Stimulated activated CD8-positive, alpha-beta memory T cell treated with anti-CD3 and anti-CD28 coated beads, Interleukin-7, amount 100 ng/mL, for 4 hours (primary cell): ENCODE measurements at regions not wholly inside any gene's neighbourhood (a gene's known extent, or its start where the extent isn't known, plus 50 kb on each side); places are given as distances from the start of the nearest gene placed in this dataset.
"Not testable (repeated sequence)": the region's sequence is repeated elsewhere in the genome, so short reads cannot be mapped to it uniquely, and the experiment has no call there.

Source experiments
- DNase-seq, 2 donors: peaks; one replicate each; pipeline ENCODE4 v3.0.0-alpha.2; 2020; ENCODE audit warnings: low read depth in 2 of 2

- no peak for DNase-seq
These were observed 438.8 kb downstream of the EFNB2 start for GRCh38 chr13:106096661-106097092.

DNA sequence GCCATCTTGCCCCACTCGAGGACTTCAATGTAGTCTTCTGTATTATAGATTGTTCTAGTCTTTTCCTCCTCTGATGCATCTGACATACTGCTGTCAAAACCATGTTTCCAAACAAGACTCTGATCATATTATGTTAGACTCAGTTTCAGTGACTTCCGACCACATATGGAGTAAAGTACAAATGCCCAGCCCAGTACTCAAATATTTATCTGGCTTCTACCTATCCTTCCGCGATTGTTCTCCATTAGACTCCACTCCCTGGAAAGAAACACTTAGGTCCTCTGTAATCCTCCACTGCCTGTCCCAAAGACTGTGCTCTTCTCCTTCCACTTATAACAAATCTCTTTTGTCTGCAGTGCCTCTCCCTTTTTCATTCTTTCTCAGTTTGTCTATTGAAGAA, 439.5 kb downstream of the EFNB2 start:
- no peak for DNase-seq

- no peak for DNase-seq
These were observed 440.1 kb downstream of the EFNB2 start for GRCh38 chr13:106095406-106095805.

DNA sequence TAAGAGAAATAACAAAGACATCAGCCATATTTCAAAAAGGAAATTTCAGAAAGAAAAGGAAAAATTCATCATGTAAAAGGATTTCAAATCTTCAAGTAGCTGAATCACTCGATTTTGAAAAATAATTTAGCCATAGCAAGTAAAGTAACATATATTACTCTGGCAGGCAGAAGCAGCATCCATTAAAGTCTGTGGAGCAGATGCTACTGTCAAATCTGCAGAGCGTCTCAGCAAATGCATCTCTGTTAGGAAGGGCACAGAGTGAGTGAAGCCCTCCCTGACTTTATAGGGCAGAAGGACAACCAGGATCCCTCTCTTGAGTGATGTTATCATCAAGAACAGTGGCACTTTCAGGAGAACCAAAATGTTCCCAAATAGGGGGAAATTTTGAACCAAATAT, 445.5 kb downstream of the EFNB2 start:
- no peak for DNase-seq

DNA sequence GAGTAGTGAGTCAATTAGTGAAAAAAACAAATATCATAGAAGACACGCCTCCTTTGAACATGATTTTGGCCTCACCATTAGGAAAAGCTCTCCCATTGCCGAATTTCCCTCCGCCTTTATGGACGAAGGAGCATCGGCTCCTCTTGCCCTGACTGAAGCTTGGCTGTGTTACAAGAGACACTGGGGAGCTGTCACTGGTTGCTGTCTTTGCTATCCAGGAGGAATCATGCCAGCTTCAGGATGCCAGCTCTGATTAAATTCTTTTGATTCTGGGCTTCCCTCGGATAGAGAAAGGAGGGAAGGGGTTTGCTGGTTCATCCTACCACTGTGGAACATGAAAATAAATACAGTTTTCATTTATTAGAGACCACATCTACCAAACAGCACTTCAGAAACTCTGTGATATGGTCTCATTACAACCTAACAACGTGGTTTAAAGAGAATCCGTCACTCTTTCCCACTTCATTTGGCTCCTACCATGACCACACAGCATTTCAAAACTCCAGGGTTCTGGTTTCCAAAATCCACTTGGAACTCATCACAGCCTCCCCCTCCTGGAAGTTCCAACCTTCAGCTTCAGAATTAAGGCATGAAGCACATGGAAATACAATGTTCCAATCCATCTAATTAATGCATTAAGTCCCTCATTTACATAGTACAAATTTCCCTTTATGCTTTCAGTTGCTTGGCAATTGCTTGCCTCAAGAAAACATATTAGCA, 446.0 kb downstream of the EFNB2 start:
- DNase-seq: no peak

DNA sequence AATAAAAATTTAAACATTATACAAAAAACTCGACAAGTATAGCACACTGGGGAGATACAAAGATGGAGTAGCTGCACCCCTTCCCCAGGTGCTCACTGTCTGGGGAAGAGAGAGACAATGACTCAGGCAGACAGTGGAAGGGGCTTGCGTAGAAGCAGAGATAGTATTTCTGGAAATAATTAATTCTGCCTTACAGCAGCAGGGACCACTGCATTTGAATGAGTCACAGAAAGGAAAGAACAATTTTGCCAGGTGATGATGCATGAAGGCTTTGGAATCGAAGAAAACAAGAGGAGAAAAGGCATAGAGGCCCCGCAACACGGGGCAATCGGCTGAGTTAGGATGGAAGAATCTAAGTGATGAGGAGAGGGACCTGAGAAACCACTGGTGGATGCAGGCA, 447.4 kb downstream of the EFNB2 start:
- DNase-seq: no peak

DNA sequence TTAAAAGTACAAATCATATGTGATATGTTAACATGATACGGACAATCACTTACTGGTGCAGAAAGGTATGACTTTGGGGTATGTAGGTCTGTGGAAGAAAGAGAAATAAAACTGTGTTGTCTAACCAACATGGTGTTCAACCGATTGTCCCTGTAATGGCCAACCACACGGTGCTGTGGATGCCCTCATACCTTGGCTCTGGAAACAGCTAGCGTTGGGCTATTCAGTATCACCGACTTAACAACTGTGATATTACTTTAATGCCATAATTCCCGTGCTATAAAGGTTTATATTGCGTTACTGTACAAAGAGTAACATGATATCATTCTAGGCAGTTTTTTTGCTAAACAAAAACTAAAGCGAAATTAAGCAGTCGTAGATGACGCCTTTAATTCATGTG, 448.3 kb downstream of the EFNB2 start:
- DNase-seq: no peak

- DNase-seq: no peak
These were observed 451.7 kb downstream of the EFNB2 start for GRCh38 chr13:106083620-106084350.

DNA sequence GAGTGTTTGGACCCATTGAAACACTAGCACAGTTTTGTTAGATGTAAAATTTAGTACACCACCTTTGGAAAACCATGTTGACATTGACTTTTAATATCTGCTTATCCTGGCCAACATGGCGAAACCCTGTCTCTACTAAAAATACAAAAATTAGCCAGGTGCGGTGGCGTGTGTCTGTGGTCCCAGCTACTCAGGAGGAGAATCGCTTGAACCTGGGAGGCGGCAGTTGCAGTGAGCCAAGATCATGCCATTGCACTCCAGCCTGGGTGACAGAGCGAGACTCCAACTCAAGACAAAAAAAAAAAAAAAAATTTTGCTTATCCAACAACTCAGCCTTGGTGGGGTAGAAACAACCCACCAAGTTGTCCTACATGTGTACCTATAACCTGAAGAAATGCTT, 454.2 kb downstream of the EFNB2 start:
- DNase-seq: not testable (repeated sequence)

GRCh38 chr13:106078191-106078590, 457.3 kb downstream of the EFNB2 start:
- DNase-seq: no peak

DNA sequence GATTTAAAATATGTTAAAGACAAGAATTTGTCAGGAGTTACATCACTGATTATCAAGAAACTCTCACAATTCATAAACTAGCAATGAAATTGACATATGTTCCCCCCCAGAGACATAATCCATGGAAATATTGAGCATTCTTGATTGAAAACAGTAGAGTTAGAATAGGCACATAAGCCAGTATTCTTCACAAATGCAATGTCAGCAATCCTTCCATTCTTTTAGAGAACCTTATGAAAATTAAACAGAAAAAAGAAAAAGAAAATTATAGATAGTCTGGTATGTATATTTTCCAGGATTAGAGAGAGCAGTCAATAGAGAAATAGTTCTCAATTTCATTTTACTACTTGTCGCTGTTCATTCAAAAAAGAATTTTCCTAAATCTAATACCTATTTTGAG, 458.4 kb downstream of the EFNB2 start:
- no peak for DNase-seq

DNA sequence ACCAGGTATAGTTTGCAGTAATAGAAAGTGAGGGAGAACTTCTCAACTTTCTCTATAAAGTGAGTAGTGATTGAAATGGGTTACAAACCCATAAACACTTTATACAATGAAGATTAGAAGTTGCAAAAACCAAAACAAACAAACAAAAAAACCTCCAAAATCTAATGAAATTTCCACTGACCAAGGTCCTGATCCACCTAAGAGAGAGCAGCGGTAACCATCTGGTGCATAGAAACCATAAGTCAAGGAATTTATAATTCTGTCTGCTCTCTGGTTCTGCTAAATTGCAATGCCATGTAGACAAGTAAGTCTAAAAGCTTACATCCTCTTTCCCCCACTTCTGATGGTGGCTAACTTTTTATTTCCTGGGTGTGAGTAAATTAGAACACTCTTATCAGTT, 463.4 kb downstream of the EFNB2 start:
- DNase-seq: no peak

- no peak for DNase-seq
These were observed 471.7 kb downstream of the EFNB2 start for GRCh38 chr13:106063591-106064313.

- DNase-seq: no peak
These were observed 473.7 kb downstream of the EFNB2 start for GRCh38 chr13:106061781-106062180.

DNA sequence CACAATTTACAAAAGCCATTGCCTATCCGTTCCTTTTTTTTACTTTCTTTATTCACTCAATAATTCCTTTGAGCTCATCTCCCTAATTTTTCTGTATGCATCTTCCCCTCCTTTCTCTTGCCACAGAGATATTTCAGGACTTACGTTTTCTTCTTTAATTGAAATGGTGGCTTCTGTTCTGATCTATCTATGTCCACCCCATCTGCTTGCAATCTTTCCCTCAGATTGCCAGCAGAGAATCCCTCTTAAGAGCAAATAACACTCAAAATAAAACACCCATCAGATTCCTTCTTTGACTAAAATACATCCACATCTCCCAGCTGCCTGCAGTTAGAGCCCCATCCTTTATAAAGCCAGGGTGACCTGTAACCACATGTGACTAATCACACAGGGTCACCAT, 478.6 kb downstream of the EFNB2 start:
- DNase-seq: no peak

DNA sequence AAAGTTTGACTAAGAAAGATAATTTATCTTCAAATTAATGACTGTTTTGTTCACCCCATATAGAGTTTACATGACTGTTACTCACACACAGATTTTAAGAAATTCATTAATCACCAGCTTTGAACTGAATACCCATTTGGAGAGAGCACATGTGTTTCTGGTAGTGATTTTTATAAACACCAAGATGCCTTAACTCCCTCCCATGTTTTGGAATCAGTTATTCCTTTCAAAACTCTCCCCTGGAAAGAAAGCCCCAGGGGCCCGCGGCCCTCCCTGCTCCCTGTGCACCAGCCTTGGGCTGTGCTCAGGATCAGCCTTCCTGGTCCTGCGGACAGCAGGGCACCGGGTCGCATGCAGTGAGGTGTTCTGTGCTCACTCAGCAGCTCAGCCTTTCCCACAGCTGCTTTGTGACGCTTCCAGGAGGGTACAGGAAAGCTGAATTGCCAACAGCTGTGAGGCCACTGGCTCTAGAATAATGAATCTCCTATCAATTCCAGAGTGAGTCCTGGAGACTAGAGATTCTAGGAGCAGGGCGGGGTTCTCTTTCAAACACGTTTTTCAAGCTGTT, 483.2 kb downstream of the EFNB2 start:
- DNase-seq: no peak

GRCh38 chr13:106049171-106049570, 486.3 kb downstream of the EFNB2 start:
- DNase-seq: no peak

- no peak for DNase-seq
These were observed 487.1 kb downstream of the EFNB2 start for GRCh38 chr13:106048386-106048785.

DNA sequence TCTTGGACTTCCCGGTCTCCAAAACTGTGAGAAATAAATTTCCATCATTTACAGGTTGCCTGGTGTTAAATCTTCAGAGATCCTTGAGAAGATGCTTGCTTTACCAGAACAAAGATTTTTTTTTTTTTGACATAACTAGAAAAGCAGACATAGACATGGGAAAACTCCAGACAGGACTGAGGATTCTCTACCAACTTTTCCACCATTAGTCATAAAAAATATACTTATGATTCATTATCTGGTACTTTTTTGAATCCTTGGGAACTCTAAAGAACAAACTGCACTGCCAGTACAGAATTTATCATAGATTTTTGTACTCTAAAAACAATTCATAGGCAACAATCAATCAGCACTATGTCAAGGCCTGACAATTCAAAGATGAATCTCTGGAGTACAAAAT, 487.6 kb downstream of the EFNB2 start:
- DNase-seq: no peak

DNA sequence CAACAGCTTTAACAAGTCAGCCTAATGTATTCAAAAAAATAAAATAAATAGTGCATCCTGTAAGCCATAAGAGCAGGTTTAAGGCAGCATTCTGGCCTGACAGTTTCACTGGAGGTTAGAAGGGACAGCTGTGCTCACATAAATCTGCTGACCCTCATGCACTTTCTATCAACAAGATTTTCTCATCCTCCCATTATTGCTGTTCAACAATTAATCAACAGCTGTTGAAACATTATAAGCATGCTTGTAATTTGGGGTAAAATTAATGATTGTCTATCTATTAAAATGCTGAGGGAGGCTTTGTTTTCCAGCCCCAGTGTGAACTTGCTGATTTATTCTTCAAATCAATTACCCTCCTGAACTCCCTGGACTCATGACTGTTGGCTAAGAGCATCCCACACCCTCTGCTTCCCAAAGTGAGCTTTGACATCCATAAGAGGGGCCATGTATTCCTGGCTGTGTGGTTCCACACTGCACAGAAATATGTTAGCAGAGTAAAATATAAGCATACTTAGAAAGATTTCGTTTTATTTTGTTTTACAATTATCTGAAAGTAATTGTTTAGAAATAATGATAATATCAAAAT, 492.4 kb downstream of the EFNB2 start:
- DNase-seq: no peak

DNA sequence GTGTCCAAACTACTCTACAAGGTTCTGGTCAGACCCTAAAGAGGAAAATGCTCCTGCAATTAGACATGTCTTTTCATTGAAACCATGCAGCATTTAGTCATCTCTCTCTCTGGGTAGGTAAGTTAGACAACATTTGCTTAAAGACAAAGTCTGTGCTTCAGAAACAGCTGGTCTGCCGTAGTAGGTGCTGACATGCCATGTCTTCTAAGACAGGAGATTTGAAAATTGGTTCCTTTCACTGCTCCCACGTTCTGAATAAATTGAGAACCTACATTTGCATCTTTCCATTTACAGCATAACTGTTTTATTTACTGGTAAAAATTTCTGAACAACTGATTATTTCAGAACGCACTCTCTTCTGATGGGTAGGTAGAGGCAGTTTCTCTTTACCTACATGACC, 494.0 kb downstream of the EFNB2 start:
- no peak for DNase-seq

DNA sequence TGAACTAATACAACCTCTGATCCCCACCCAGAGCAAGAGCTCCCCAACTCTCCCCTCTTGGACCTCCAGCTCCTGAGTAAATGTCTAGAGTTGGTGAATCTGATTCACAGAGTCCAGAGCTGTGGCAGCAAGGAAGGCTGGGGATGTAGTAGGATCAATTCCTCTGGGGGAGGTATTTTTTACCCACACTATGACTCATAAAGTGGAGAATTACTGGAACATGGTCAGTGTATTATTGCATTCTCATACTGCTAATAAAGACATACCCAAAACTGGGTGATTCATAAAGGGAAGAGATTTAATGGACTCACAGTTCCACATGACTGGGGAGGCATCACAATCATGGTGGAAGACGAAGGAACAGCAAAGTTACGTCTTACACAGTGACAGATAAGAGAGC, 496.7 kb downstream of the EFNB2 start:
- DNase-seq: no peak
